Progenitor cell of endocrine pancreas (in vitro differentiated cells): ENCODE measurements at regions not wholly inside any gene's neighbourhood (a gene's known extent, or its start where the extent isn't known, plus 50 kb on each side); places are given as distances from the start of the nearest gene placed in this dataset.

Experiments used
- DNase-seq: peaks from one replicate; pipeline ENCODE4 v3.0.0; 2021; ENCODE audit warnings: low spot score; ENCODE audit not compliant: unreplicated experiment
- H3K27ac Mint-ChIP-seq: 2 replicates; pipeline ENCODE4 v1.8.0; 2021; ENCODE audit warnings: mild to moderate bottlenecking, moderate library complexity, mixed read lengths
- H3K27me3 Mint-ChIP-seq: 2 replicates; pipeline ENCODE4 v1.8.0; 2021; ENCODE audit warnings: mixed read lengths
- H3K36me3 Mint-ChIP-seq: 2 replicates; pipeline ENCODE4 v1.8.0; 2022; ENCODE audit warnings: mixed read lengths; ENCODE audit not compliant: insufficient read depth
- H3K4me1 Mint-ChIP-seq: 2 replicates; pipeline ENCODE4 v1.8.0; 2021; ENCODE audit warnings: low read depth, mixed read lengths
- H3K4me3 Mint-ChIP-seq: 2 replicates; pipeline ENCODE4 v1.8.0; 2021; ENCODE audit warnings: low read depth, mild to moderate bottlenecking, moderate library complexity, mixed read lengths
- H3K9me3 Mint-ChIP-seq: 2 replicates; pipeline ENCODE4 v1.8.0; 2021; ENCODE audit warnings: low read depth, mixed read lengths
- CTCF ChIP-seq: fragments of 200-600 bp; sonication (generic); IDR thresholded peaks from one replicate; pipeline ENCODE4 v1.5.0; 2021; ENCODE audit warnings: antibody characterized with exemption, mild to moderate bottlenecking; ENCODE audit not compliant: unreplicated experiment

- Mint-ChIP-seq H3K4me1 (no peaks in the 10 kb centered on the region), H3K36me3 (no peaks in the 10 kb centered on the region), H3K9me3 (peaks cover 7% of the 10 kb centered on the region), H3K27me3 (peaks cover 3% of the 10 kb centered on the region), H3K4me3 (no peak overlapping the region), H3K27ac (no peak overlapping the region)
- DNase-seq, result no peak
- no peak for TF ChIP-seq CTCF
Observed at GRCh38 chr5:6049662-6050061, 328.7 kb downstream of the MED10 start.

GRCh38 chr5:6048746-6049145 lies 329.6 kb downstream of the MED10 start:
- Mint-ChIP-seq H3K27me3 (no peaks in the 10 kb centered on the region), H3K4me1 (no peaks in the 10 kb centered on the region), H3K4me3 (no peak overlapping the region), H3K9me3 (peaks cover 7% of the 10 kb centered on the region), H3K27ac (no peak overlapping the region), H3K36me3 (no peaks in the 10 kb centered on the region)
- no peak for TF ChIP-seq CTCF
- no peak for DNase-seq

GRCh38 chr5:6046296-6046967 lies 331.9 kb downstream of the MED10 start:
- no peaks in the 10 kb centered on the region for H3K36me3 Mint-ChIP-seq
- no peak for DNase-seq
- peaks cover 7% of the 10 kb centered on the region for H3K9me3 Mint-ChIP-seq
- H3K4me3 Mint-ChIP-seq, result no peak overlapping the region
- no peaks in the 10 kb centered on the region for H3K4me1 Mint-ChIP-seq
- H3K27me3 Mint-ChIP-seq, result peaks cover 2% of the 10 kb centered on the region
- no peak overlapping the region for H3K27ac Mint-ChIP-seq
- TF ChIP-seq CTCF, result no peak

DNA sequence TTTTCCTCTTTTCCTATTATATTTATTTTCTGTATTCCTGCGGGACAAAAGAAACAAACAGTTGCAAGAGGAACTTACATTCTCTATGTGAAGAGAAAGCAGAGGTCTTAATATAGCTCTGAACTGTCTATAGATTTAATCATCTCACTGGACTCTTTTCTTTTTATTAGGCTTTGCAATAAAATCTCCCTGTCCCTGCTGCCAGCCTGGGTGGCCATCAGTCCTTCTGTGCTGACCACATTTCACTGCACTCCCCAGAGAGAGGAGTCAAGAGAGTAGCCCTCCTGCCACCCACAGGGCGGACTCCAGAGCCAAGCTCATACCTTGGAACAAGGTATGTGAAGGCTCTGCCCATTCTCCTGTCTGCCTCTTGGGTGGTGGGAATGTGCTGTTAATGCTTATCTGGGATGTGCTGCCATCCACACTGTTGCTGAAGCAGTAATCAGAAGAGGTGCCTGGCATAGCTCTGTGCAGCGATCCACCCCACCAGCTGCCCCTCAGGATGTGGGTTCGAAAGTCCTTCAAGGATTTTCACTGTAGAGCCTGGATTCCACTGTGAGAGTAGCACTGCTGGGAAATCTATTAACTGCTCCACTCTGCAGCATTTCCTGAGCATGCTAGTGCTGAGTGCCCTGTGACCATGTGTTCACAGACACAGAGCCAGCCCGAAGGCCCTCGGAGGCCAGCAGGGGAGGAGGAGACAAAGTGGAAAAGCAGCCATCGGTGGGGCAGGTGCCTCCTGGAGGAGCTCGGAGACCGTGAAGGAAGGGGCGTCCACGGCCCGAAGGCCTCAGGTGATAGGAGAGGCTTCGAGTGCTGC lies 334.6 kb downstream of the MED10 start:
- peaks cover 7% of the 10 kb centered on the region for H3K27me3 Mint-ChIP-seq
- no peaks in the 10 kb centered on the region for H3K36me3 Mint-ChIP-seq
- DNase-seq, result no peak
- no peak for TF ChIP-seq CTCF
- H3K27ac Mint-ChIP-seq, result no peak overlapping the region
- H3K4me3 Mint-ChIP-seq, result no peak overlapping the region
- no peaks in the 10 kb centered on the region for H3K9me3 Mint-ChIP-seq
- H3K4me1 Mint-ChIP-seq, result no peaks in the 10 kb centered on the region

DNA sequence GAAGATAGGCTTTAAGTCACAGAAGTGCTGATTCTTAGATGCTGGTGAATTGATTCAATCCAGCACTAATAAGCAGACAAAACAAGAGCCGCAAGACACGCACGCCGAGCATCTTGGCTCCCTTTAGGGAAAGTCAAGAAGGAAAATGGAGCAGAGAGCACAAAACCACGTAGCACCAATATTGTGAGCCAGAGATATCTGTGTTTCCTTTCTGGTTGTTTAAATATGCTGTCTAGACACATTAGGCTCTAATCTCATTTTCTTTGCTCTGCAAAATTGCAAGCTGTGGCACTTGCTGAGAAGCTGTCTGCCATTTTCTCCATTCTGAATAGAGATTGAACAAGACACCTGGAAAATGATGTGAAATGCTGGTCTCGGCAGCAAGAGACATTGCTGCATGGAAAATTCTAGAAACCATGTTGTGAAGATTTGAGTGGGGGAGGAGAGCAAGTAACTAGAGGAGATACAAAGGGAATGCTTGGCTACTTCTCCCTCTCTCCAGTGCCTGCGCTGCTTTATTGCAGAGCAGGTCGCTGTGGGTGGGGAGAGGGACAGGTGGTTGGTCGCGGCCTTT lies 336.3 kb downstream of the MED10 start:
- no peaks in the 10 kb centered on the region for H3K9me3 Mint-ChIP-seq
- no peak for DNase-seq
- H3K36me3 Mint-ChIP-seq, result no peaks in the 10 kb centered on the region
- H3K27me3 Mint-ChIP-seq, result peaks cover 7% of the 10 kb centered on the region
- TF ChIP-seq CTCF, result no peak
- no peaks in the 10 kb centered on the region for H3K4me1 Mint-ChIP-seq
- H3K4me3 Mint-ChIP-seq, result no peak overlapping the region
- H3K27ac Mint-ChIP-seq, result no peak overlapping the region
